GM18517 (cell line): ENCODE measurements at regions not wholly inside any gene's neighbourhood (a gene's known extent, or its start where the extent isn't known, plus 50 kb on each side); places are given as distances from the start of the nearest gene placed in this dataset.

Experiments
- ATAC-seq: cut with Tn5 transposase; IDR thresholded peaks from one replicate; pipeline ENCODE4 v1.9.1; 2021; ENCODE audit warnings: mild to moderate bottlenecking, moderate library complexity; ENCODE audit not compliant: unreplicated experiment

GRCh38 chr18:55121397-55122170 lies 162.3 kb upstream of the CCDC68 start:
- ATAC-seq = no peak

DNA sequence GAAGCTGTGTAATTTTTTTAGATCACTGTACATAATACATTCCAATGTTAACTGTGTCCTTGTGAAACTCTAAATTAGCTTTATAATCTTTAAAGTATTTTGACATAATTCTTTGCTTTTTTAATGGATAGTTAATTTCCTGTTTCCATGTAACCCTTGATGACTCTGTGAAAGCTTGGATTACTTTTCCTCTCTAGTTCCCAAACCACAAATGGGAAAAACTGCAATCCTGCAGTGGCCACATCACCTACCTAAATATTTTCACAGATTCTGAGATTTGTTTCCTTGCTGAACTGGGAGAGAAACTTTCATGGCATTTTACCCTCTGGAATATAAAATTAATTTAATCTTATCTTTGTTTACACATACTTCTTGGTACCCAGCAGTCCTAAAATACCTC lies 161.6 kb upstream of the CCDC68 start:
- ATAC-seq = no peak

DNA sequence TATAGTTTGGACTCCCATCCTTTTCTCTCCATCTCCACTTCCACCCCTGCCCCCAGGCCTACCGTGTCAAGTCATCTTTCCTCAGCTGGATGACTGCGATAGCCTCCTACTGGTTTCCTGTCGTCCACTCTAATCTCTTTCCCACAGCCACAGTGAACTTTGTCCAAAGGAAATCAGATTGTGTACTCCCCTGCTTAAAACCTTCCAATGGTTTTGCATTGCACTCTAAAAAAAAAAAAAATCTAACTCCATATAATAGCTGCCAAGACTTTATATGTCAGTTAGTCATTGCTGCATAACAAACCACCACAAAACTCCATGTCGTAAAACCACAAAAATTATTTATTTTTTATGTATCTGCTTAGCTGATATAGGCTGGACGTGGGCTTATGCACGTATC lies 160.2 kb upstream of the CCDC68 start:
- no peak for ATAC-seq

GRCh38 chr18:55119016-55119415 lies 159.8 kb upstream of the CCDC68 start:
- no peak for ATAC-seq

DNA sequence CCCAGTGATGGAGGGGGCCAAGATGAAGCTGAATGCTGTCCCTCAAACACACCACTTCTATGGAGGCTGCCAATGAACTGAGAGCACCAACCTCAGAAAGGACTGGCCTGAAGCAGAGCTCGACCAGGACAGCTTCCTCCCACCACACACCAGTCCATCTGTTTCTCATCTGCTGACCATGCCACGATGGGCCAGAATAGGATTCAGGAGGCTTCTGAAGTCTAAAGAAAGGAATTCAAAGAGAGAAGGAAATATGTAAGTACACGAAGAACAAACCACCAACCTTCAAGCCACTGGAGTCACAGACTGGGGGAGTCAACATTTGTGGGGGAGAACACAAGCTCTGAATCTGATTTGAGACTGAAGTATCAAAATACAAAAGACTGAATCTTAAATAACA lies 157.6 kb upstream of the CCDC68 start:
- no peak for ATAC-seq

DNA sequence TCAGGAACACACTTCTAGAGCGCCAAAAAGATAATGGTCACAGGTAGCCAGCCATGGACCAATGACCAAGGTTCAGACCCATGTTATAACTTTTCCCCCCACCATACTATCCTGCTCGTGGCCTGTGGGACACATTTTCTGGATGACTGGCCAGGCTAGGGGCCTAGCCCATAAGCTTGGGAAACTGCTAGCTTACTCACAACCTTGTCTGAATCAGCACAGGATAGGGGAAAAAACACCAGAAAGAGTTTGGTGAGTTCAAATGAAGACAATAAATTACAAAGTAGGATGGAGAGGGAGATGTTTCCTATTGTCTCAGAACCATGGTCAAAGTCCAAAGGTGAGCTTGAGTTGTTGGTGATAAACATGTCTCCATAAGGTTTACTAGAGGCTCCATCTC lies 156.3 kb upstream of the CCDC68 start:
- ATAC-seq = no peak

DNA sequence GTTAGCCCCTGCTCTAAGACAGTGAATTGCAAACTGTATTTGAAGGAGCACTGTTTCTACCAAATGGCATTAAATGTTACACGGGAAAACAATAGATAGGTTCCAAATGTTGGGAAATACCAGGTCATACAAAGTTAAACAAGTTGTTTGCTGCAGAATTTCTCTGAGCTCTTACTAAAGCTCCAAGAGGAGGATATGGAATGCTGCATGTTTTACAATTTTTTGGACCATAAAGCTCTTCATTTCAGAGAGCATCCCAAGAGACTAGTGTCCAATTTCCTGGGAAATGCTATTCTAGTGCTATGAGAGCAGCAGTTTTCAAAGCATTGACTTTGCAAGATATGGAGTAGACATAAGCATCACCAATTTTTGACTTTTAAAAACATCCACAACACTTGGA lies 155.6 kb upstream of the CCDC68 start:
- no peak for ATAC-seq

DNA sequence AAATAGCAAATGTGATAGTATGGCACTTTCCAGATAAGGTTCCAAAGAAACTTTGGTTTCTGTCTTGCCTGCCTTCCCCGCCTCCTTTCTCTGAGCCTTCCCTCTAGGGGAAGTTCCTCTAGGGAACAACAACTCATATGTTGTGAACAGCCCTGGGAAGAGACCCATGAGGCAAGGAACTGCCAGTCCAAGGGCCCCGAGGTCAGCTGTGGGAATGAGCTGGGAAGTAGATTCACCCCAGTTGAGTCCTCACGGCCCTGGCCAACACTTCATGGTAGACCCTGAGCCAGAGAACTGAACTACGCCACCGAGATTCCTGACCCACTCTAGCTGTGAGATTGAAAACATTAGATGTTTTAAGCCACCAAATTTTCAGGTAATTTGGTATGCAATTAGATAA lies 154.5 kb upstream of the CCDC68 start:
- no peak for ATAC-seq

GRCh38 chr18:55111271-55111670 lies 152.0 kb upstream of the CCDC68 start:
- no peak for ATAC-seq

- no peak for ATAC-seq
Measured at GRCh38 chr18:55110436-55110835, 151.2 kb upstream of the CCDC68 start.

- no peak for ATAC-seq
Measured at GRCh38 chr18:55109818-55110414, 150.7 kb upstream of the CCDC68 start.

DNA sequence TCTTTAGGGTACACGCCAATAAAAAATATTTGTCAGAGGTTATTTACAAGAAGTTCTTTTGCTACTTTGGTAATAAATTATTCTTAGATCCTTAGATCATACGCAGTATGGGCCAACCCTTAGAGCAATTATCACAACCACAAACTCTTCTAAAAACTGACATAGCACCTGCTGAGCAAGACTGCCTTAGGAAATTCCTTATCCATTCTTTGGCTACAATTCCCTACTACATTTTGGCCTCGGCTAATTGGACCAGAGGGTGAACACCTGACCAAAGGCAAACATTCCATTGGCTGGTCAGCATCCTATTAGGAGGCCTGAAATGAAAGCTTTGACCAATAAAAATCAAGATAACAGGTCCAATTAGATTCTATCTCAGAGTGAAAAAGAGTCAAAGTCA lies 147.6 kb upstream of the CCDC68 start:
- ATAC-seq = no peak

DNA sequence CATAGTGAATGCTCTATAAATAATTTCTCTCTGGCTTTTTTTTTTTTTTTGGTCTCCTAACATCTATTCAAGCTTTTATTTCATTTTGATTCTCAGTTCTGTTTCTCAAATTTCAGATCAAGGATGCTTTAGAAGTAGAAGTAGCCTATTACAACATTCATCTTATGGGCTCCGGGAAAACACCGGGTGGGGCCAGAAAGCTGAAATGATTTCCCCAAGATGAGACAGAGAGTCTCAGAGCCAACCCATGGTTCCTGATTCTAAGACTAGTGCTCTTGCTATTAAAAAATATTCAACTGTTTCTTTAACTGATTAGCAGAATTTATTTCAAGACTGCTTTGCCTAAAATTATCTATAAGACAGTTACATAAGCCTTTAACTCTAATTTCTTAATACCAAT lies 147.2 kb upstream of the CCDC68 start:
- ATAC-seq = no peak

DNA sequence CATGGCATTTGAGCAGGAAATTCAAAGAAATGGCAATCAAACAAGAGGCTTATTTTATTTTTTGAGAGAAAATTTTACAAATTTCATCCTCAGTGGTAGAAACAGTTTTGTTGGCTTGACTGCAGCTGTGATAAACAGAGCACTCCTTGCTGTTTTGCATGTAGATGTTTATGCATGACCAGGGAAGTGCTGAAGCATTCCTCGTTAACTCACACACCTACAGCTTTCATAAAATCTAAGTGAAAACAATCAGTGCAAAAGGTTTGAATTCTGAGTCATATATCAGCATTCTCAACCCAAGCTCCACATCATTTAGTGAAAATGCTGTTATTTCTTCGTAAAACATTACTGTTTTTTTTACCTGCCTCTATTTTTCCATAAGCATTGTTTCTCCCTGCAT lies 146.6 kb upstream of the CCDC68 start:
- no peak for ATAC-seq

DNA sequence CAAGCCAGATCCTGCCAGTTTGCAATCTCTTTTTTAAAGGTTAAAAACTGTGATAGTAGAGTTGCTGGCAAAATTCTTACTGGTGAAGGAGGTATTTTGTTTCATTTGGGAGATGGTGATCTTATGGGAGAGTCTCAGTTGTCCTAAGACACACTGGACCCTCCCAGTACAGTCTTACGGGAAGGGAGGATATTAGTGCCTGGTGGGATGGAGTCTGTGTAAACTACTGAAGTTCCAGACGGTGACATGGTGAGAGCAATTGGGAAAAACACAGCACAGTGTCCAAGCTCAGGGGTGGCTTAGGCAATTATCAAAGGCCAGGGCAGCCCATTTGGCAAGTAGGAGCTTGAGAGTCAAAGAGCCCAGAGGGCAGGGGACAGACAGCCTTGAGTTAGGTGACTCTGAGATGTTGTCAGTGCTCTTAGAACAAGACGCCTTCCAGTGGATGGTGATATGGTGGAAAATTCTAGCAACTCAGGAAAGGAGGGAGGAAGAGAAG lies 143.7 kb upstream of the CCDC68 start:
- no peak for ATAC-seq

DNA sequence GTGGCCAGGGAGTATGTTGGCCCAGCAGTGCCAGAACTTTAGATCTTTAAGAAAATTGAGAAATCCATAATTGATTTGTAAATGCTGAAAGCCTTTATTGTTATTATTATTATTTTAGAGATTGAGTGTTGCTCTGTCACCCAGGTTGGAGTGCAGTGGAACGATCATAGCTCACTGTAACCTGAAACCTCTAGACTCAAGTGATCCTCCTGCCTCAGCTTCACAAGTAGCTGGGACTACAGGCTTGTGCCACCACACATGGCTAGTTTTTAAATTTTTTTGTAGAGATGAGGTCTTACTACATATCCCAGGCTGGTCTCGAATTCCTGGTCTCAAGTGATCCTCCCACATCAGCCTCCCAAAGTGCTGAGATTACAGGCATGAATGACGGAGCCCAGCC lies 143.2 kb upstream of the CCDC68 start:
- ATAC-seq = no peak

- no peak for ATAC-seq
Measured at GRCh38 chr18:55101458-55101824, 142.2 kb upstream of the CCDC68 start.

GRCh38 chr18:55100817-55101457 lies 141.7 kb upstream of the CCDC68 start:
- ATAC-seq = no peak

DNA sequence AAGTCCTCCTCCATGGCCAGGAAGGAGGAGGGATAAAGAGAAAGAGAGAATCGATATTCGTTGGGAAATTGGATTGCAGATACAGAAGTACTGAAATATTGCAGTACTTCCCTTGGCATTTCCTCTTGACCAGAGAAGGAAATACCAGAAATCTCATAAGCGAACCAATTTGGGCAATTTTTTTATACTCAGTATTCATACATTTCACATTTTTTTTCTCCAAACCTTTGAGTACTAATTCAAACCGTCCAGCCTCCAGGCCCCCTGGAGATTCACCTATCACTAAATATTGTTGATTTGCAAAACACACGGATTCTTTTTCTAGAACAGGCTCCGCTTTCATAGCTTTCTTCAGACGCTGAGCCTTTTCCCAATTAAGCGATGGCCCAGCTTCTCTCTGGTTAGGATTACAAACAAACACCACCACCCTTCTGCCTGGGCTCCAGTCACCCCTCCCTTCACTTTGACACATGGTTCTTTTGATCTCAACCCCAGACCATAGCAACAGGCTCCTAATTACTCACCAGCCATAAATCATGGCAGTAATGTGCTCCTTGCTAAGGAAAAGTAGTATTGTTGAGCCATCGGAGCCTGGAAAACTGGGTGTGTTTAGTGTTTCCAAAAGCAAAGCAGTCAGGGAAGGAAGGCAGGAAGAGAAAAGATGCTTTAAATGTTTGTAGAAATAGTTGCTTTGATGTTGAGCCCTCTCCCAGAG lies 138.4 kb upstream of the CCDC68 start:
- ATAC-seq = no peak

DNA sequence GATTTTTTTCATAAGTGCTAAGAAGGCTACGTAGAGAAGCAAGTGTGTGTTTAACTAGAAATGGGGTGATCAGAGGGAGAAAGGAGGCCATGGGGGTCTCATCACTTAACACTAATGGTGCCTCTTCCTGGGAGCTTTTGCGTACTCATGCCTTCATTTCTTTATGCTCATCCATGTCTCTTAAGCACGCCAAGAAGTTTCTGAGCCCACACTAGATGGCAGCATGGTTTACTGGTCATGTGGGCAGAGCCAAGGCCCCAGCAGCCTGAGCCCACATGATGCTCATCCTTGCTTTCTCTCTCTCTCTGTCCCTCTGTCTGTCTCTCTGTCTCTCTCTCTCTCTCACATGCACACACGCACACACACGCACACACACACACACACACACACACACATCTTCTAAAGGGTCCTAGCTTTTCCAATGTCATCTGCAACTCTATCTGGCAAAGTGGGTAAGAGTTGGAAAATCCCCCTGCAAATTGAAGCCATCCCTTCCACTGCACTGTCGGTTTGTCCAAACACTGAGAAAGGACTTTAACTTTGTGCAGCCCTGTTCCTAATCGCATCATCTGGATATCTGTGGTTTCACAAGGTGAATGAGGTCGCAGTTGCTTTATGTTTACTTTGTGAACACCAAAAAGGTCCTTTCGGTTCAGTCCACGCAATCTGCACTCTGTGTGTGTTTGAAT lies 137.1 kb upstream of the CCDC68 start:
- peak; percentile 67 for ATAC-seq

- ATAC-seq = no peak
Measured at GRCh38 chr18:55095584-55095983, 136.3 kb upstream of the CCDC68 start.
